ENCODE measurements at regions not wholly inside any gene's neighbourhood (a gene's known extent, or its start where the extent isn't known, plus 50 kb on each side); places are given as distances from the start of the nearest gene placed in this dataset.

GRCh38 chr9:95592931-95593330 is 76.2 kb upstream of the PTCH1 start:
- DNase-seq (ENCODE audit: low read depth in 1 of 2, low spot score in 1 of 2): no peak
- no peak overlapping the region for H3K4me3 ChIP-seq (replicated peaks; ENCODE audit: insufficient read depth, low read length)
- TF ChIP-seq GABPA (IDR thresholded peaks at IDR 0.05; ENCODE audit: low read depth) (no peak), POLR2AphosphoS5 (IDR thresholded peaks at IDR 0.05; ENCODE audit: low read depth) (no peak), SPI1 (IDR thresholded peaks at IDR 0.05; ENCODE audit: borderline replicate concordance, low read depth) (no peak)
- TF ChIP-seq, protein P1, sequence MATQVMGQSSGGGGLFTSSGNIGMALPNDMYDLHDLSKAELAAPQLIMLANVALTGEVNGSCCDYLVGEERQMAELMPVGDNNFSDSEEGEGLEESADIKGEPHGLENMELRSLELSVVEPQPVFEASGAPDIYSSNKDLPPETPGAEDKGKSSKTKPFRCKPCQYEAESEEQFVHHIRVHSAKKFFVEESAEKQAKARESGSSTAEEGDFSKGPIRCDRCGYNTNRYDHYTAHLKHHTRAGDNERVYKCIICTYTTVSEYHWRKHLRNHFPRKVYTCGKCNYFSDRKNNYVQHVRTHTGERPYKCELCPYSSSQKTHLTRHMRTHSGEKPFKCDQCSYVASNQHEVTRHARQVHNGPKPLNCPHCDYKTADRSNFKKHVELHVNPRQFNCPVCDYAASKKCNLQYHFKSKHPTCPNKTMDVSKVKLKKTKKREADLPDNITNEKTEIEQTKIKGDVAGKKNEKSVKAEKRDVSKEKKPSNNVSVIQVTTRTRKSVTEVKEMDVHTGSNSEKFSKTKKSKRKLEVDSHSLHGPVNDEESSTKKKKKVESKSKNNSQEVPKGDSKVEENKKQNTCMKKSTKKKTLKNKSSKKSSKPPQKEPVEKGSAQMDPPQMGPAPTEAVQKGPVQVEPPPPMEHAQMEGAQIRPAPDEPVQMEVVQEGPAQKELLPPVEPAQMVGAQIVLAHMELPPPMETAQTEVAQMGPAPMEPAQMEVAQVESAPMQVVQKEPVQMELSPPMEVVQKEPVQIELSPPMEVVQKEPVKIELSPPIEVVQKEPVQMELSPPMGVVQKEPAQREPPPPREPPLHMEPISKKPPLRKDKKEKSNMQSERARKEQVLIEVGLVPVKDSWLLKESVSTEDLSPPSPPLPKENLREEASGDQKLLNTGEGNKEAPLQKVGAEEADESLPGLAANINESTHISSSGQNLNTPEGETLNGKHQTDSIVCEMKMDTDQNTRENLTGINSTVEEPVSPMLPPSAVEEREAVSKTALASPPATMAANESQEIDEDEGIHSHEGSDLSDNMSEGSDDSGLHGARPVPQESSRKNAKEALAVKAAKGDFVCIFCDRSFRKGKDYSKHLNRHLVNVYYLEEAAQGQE (IDR thresholded peaks at IDR 0.05; ENCODE audit: insufficient replicate concordance, low read depth): no peak
- TF ChIP-seq, protein P2, sequence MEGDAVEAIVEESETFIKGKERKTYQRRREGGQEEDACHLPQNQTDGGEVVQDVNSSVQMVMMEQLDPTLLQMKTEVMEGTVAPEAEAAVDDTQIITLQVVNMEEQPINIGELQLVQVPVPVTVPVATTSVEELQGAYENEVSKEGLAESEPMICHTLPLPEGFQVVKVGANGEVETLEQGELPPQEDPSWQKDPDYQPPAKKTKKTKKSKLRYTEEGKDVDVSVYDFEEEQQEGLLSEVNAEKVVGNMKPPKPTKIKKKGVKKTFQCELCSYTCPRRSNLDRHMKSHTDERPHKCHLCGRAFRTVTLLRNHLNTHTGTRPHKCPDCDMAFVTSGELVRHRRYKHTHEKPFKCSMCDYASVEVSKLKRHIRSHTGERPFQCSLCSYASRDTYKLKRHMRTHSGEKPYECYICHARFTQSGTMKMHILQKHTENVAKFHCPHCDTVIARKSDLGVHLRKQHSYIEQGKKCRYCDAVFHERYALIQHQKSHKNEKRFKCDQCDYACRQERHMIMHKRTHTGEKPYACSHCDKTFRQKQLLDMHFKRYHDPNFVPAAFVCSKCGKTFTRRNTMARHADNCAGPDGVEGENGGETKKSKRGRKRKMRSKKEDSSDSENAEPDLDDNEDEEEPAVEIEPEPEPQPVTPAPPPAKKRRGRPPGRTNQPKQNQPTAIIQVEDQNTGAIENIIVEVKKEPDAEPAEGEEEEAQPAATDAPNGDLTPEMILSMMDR (IDR thresholded peaks at IDR 0.05; ENCODE audit: insufficient read depth, low read length): no peak
- H3K27me3 ChIP-seq (ENCODE audit: insufficient read depth, poor library complexity, severe bottlenecking): no peaks in the 10 kb centered on the region
- no peak overlapping the region for H3K27ac ChIP-seq (replicated peaks)

DNA sequence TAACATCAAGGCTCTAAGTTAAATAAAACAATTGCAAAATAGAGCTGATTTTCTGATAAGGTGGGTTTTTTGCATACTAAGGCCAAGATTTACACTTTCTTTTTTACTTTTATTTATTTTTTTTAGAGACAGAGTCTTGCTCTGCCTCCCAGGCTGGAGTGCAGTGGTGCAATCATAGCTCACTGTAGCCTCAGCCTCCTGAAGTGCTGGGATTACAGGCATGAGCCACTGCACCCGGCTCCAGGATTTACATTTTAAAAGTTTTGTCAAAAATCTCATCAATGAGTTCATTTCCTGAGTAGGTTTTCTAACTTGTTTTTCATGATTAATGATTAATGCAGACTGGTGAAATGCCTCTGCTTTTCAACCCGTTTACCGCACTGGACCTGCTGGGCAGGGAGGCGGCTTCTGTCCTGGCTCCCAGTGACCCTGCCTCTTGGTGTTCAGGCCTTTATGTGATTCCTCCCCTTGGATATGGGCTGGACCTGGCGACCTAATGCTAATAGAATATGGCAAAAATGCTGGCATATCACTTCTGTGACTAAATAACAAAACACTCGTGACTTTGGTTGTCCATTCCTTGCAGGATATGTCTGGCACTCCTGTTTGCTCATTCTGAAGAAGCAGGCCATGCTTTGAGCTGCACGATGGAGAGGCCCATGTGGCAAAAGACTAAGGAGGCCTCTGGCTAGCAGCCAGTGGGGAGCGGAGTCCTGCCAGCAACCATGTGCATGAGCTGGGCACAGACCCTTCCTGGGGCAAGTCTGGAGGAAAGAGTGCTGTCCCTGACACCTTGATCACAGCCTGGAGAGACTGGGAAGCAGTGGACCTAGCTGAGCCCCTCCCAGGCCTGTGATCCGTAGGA is 72.2 kb upstream of the PTCH1 start:
- no peak for DNase-seq (ENCODE audit: low read depth in 1 of 2, low spot score in 1 of 2)
- H3K27me3 ChIP-seq (ENCODE audit: insufficient read depth, poor library complexity, severe bottlenecking): no peaks in the 10 kb centered on the region
- no peak for TF ChIP-seq SPI1 (IDR thresholded peaks at IDR 0.05; ENCODE audit: borderline replicate concordance, low read depth)
- no peak for TF ChIP-seq GABPA (IDR thresholded peaks at IDR 0.05; ENCODE audit: low read depth)
- TF ChIP-seq, protein P2 (IDR thresholded peaks at IDR 0.05; ENCODE audit: insufficient read depth, low read length): no peak
- TF ChIP-seq POLR2AphosphoS5 (IDR thresholded peaks at IDR 0.05; ENCODE audit: low read depth): no peak
- TF ChIP-seq, protein P1 (IDR thresholded peaks at IDR 0.05; ENCODE audit: insufficient replicate concordance, low read depth): no peak
- H3K27ac ChIP-seq (replicated peaks): no peak overlapping the region
- H3K4me3 ChIP-seq (replicated peaks; ENCODE audit: insufficient read depth, low read length): no peak overlapping the region

GRCh38 chr9:95587021-95587964 is 70.5 kb upstream of the PTCH1 start:
- TF ChIP-seq, protein P2 (IDR thresholded peaks at IDR 0.05; ENCODE audit: insufficient read depth, low read length): no peak
- TF ChIP-seq, protein P1 (IDR thresholded peaks at IDR 0.05; ENCODE audit: insufficient replicate concordance, low read depth): no peak
- TF ChIP-seq GABPA (IDR thresholded peaks at IDR 0.05; ENCODE audit: low read depth) (no peak), POLR2AphosphoS5 (IDR thresholded peaks at IDR 0.05; ENCODE audit: low read depth) (no peak), SPI1 (IDR thresholded peaks at IDR 0.05; ENCODE audit: borderline replicate concordance, low read depth) (no peak)
- no peak for DNase-seq (ENCODE audit: low read depth in 1 of 2, low spot score in 1 of 2)
- no peak overlapping the region for H3K27ac ChIP-seq (replicated peaks)
- no peak overlapping the region for H3K4me3 ChIP-seq (replicated peaks; ENCODE audit: insufficient read depth, low read length)
- no peaks in the 10 kb centered on the region for H3K27me3 ChIP-seq (ENCODE audit: insufficient read depth, poor library complexity, severe bottlenecking)

Data from HL-60 (cell line).